K562 (cell line): ENCODE measurements at regions not wholly inside any gene's neighbourhood (a gene's known extent, or its start where the extent isn't known, plus 50 kb on each side); places are given as distances from the start of the nearest gene placed in this dataset.
A peak's percentile ranks its signal among the peaks of the same experiment; 100 is the strongest.

Experiments
- ATAC-seq: fragments of 200-7000 bp; cut with Tn5 transposase; 3 replicates; pipeline ENCODE4 v1.9.1; 2020; ENCODE audit warnings: moderate library complexity
- BruUV-seq: library from RNA; stranded (reverse); fragments of 400-500 nt; replicated peaks from 2 replicates; lab custom pipeline; 2021; lab: Mats Ljungman, UMichigan
- CTCF ChIA-PET: fragments of 300-600 bp; formaldehyde crosslinking; extraction: SDS; loops from one replicate; lab custom pipeline; 2021; ENCODE audit warnings: low intra/inter-chr PET ratio; lab: Yijun Ruan, JAX
- POLR2A ChIA-PET: fragments of 300-600, 350-650 bp; sonication (Branson Sonifier 250); formaldehyde crosslinking; extraction: SDS; loops from one replicate; lab custom pipeline; 2021; ENCODE audit warnings: antibody characterized with exemption, inconsistent platforms; lab: Yijun Ruan, JAX
- DNase-seq, 4 experiments: peaks; one replicate each; pipeline versions ENCODE4 v3.0.0 to v3.0.0-alpha.2; 2011 to 2018; ENCODE audit warnings: low spot score in 3 of 4, mixed read lengths in 3 of 4; ENCODE audit errors: extremely low read depth in 1 of 4
- FAIRE-seq: peaks from 2 replicates; lab custom pipeline; 2011; peaks lifted over from hg19 to GRCh38; lab: Jason Lieb, UNC
- H2AFZ ChIP-seq: 2 replicates; pipeline ENCODE4 v1.6.0; 2011; ENCODE audit warnings: low read depth, low read length, control low read depth, inconsistent platforms
- H3K27ac ChIP-seq: fragments of 200-600 bp; 3 replicates; pipeline ENCODE4 v1.8.0; 2011; ENCODE audit warnings: low read depth, mild to moderate bottlenecking, control low read depth, inconsistent platforms, low read length, moderate library complexity, mixed read lengths; ENCODE audit errors: extremely low read depth
- H3K27me3 ChIP-seq, 2 experiments: fragments of 300-600 bp in 1 of 2; 2 replicates in 1 of 2; 3 replicates in 1 of 2; pipeline versions ENCODE4 v1.6.0 to v1.8.0; 2011; ENCODE audit warnings: inconsistent platforms in 2 of 2, low read length in 2 of 2, mild to moderate bottlenecking in 1 of 2, mixed read lengths in 1 of 2, moderate library complexity in 1 of 2; ENCODE audit not compliant: control insufficient read depth in 2 of 2, insufficient read depth in 2 of 2
- H3K36me3 ChIP-seq: fragments of 300-600 bp; 3 replicates; pipeline ENCODE4 v1.8.0; 2011; ENCODE audit warnings: mild to moderate bottlenecking, low read length, inconsistent platforms; ENCODE audit not compliant: control insufficient read depth, insufficient read depth
- H3K4me1 ChIP-seq, 2 experiments: fragments of 200-600 bp in 1 of 2; replicated peaks in 1 of 2; 2 replicates in 1 of 2; 3 replicates in 1 of 2; pipeline versions ENCODE4 v1.5.1 to v1.8.0; 2011; ENCODE audit warnings: inconsistent platforms in 2 of 2, low read length in 2 of 2, mild to moderate bottlenecking in 1 of 2, mixed read lengths in 1 of 2, moderate library complexity in 1 of 2; ENCODE audit not compliant: control insufficient read depth in 2 of 2, insufficient read depth in 2 of 2
- H3K4me2 ChIP-seq: 2 replicates; pipeline ENCODE4 v1.6.1; 2011; ENCODE audit warnings: low read length, control low read depth, inconsistent platforms, mixed read lengths; ENCODE audit not compliant: insufficient read depth
- H3K4me3 ChIP-seq: fragments of 200-600 bp; sonication (generic), shearing (Covaris generic); 2 replicates; pipeline ENCODE4 v1.5.1; 2016; ENCODE audit warnings: control low read depth, inconsistent platforms
- H3K79me2 ChIP-seq: fragments of 200-600 bp; 3 replicates; pipeline ENCODE4 v1.8.0; 2011; ENCODE audit warnings: low read length, inconsistent platforms; ENCODE audit not compliant: control insufficient read depth, insufficient read depth
- H3K9ac ChIP-seq, 2 experiments: 2 replicates each; pipeline versions ENCODE4 v1.6.0 to v1.6.1; 2011; ENCODE audit warnings: low read depth in 2 of 2, low read length in 2 of 2, control low read depth in 1 of 2, inconsistent platforms in 1 of 2, mild to moderate bottlenecking in 1 of 2, mixed read lengths in 1 of 2; ENCODE audit not compliant: insufficient read depth in 1 of 2
- H3K9me1 ChIP-seq: one replicate; pipeline ENCODE4 v1.6.0; 2011; ENCODE audit warnings: inconsistent platforms, mild to moderate bottlenecking, low read length, moderate library complexity; ENCODE audit not compliant: control insufficient read depth, insufficient read depth
- H3K9me3 ChIP-seq: replicated peaks from 2 replicates; pipeline ENCODE4 v1.5.1; 2011; ENCODE audit warnings: low read depth, low read length, inconsistent platforms; ENCODE audit not compliant: control insufficient read depth, insufficient read depth
- H4K20me1 ChIP-seq: replicated peaks from 2 replicates; pipeline ENCODE4 v1.6.1; 2011; ENCODE audit warnings: low read length, inconsistent platforms, mixed read lengths; ENCODE audit not compliant: control insufficient read depth, insufficient read depth
- E2F3 ChIP-seq: fragments of 250-450 bp; sonication (Bioruptor Pico); IDR thresholded peaks from 2 replicates; pipeline ENCODE4 v1.4.0; 2020; ENCODE audit warnings: mild to moderate bottlenecking
- HDAC6 ChIP-seq: IDR thresholded peaks from 2 replicates; pipeline ENCODE4 v1.6.1; 2012; ENCODE audit warnings: low read depth, mild to moderate bottlenecking, control low read depth, inconsistent platforms, low read length, moderate library complexity
- ZFX ChIP-seq: sonication (generic); formaldehyde crosslinking; IDR thresholded peaks from 2 replicates; pipeline ENCODE4 v1.8.0; 2022; ENCODE audit warnings: mild to moderate bottlenecking, missing genetic modification reagents, moderate library complexity
- ZNF551 ChIP-seq: fragments of 250-450 bp; sonication (Bioruptor Pico); IDR thresholded peaks from 2 replicates; pipeline ENCODE4 v1.5.0; 2021; ENCODE audit warnings: mild to moderate bottlenecking, moderate library complexity
- ZNF583 ChIP-seq: fragments of 250-450 bp; sonication (Bioruptor Pico); IDR thresholded peaks from 2 replicates; pipeline ENCODE4 v1.4.0; 2020
- WGBS: fragments of 100-300 bp; shearing (Covaris generic); methylation state at CpG from one replicate; pipeline ENCODE4 v1.1.6; 2016; ENCODE audit warnings: low coverage, mixed read lengths; ENCODE audit not compliant: insufficient coverage; ENCODE audit errors: missing lambda C conversion rate; 5-methylcytosine and 5-hydroxymethylcytosine counted together
- in situ Hi-C: fragments of 300-500 bp; cut with MboI; formaldehyde crosslinking; loops from 4 replicates; pipeline ENCODE4 v1.15.0; 2018; ENCODE audit warnings: inconsistent platforms, mixed read lengths
- intact Hi-C: fragments of 100-400 bp; cut with micrococcal nuclease; formaldehyde crosslinking; loops from 2 replicates; pipeline ENCODE4 v1.14.2; 2022
- TF ChIP-seq, protein P1 (sequence below), 2 experiments: fragments of 450-650 bp in 1 of 2; sonication (generic) in 1 of 2; formaldehyde crosslinking in 1 of 2; IDR thresholded peaks; 2 replicates each; pipeline versions ENCODE4 v1.7.1 to v1.9.0; 2016 to 2022; ENCODE audit warnings: inconsistent platforms in 1 of 2, mild to moderate bottlenecking in 1 of 2, missing genetic modification reagents in 1 of 2

DNA sequence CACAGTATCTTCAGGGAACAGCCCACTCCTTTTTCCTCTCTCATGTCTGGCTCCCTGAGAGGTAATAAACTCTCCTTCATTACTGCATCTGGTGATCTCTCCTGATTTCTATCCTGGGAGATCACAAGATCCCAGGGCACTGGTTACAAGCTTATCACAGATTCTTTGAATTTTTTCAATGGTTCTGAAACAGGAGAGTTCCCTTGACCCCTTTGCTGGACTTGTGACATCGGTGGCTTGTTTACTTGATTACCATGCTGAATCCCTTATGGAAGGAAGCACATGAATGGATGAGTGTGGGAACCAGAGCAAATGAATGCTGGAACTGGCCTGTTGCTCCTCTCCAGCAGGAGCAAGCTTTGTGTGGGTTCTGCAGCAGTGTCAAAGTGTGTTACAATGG is 67.2 kb upstream of the HNMT start:
- DNase-seq, result no peak
- 0% methylated on average over 1 of the region's 1 CpG for WGBS
- no peak overlapping the region for H3K27ac ChIP-seq
- H3K9ac ChIP-seq, result no peak overlapping the region
- ChIA-PET POLR2A (interaction anchor here (0.6 kb wide), 1 partner anchor 193 kb away, joined by 3 read pairs; no protein-coding TSS in a partner anchor), CTCF (no interaction called here)
- no peaks in the 10 kb centered on the region for H3K4me1 ChIP-seq
- H3K36me3 ChIP-seq, result no peaks in the 10 kb centered on the region
- no peak for TF ChIP-seq HDAC6
- no peaks in the 10 kb centered on the region for H3K9me1 ChIP-seq
- no peak overlapping the region for H3K4me3 ChIP-seq
- H3K27me3 ChIP-seq, result peaks cover 0 to 4% of the 10 kb centered on the region in 2 experiments; a peak in 1 of 5 replicates
- no peaks in the 10 kb centered on the region for H3K9me3 ChIP-seq
- no peak overlapping the region for H2AFZ ChIP-seq
- in situ Hi-C loops, result no loop called here
- no peaks in the 10 kb centered on the region for H3K79me2 ChIP-seq
- no peak overlapping the region for H3K4me2 ChIP-seq
- no peaks in the 10 kb centered on the region for H4K20me1 ChIP-seq
- FAIRE-seq, result no peak
- BruUV-seq, result no TSS peak
- intact Hi-C loops, result no loop called here
- ATAC-seq, result no peak

- H2AFZ ChIP-seq, result no peak overlapping the region
- H3K9me1 ChIP-seq, result no peaks in the 10 kb centered on the region
- no peaks in the 10 kb centered on the region for H3K79me2 ChIP-seq
- in situ Hi-C loops, result no loop called here
- CTCF ChIA-PET, result no interaction called here
- no peak for FAIRE-seq
- H3K27me3 ChIP-seq, result peaks cover 0 to 4% of the 10 kb centered on the region in 2 experiments; a peak in 1 of 5 replicates
- no peak overlapping the region for H3K4me2 ChIP-seq
- intact Hi-C loops, result no loop called here
- POLR2A ChIA-PET, result no interaction called here
- H3K4me1 ChIP-seq, result no peaks in the 10 kb centered on the region
- no peaks in the 10 kb centered on the region for H3K36me3 ChIP-seq
- BruUV-seq, result no TSS peak
- no peak overlapping the region for H3K4me3 ChIP-seq
- H4K20me1 ChIP-seq, result no peaks in the 10 kb centered on the region
- H3K9me3 ChIP-seq, result no peaks in the 10 kb centered on the region
- no peak overlapping the region for H3K27ac ChIP-seq
- ATAC-seq, result no peak
- DNase-seq, result no peak
- H3K9ac ChIP-seq, result no peak overlapping the region
- 6% methylated on average over 4 of the region's 4 CpGs for WGBS
- TF ChIP-seq, protein P1, sequence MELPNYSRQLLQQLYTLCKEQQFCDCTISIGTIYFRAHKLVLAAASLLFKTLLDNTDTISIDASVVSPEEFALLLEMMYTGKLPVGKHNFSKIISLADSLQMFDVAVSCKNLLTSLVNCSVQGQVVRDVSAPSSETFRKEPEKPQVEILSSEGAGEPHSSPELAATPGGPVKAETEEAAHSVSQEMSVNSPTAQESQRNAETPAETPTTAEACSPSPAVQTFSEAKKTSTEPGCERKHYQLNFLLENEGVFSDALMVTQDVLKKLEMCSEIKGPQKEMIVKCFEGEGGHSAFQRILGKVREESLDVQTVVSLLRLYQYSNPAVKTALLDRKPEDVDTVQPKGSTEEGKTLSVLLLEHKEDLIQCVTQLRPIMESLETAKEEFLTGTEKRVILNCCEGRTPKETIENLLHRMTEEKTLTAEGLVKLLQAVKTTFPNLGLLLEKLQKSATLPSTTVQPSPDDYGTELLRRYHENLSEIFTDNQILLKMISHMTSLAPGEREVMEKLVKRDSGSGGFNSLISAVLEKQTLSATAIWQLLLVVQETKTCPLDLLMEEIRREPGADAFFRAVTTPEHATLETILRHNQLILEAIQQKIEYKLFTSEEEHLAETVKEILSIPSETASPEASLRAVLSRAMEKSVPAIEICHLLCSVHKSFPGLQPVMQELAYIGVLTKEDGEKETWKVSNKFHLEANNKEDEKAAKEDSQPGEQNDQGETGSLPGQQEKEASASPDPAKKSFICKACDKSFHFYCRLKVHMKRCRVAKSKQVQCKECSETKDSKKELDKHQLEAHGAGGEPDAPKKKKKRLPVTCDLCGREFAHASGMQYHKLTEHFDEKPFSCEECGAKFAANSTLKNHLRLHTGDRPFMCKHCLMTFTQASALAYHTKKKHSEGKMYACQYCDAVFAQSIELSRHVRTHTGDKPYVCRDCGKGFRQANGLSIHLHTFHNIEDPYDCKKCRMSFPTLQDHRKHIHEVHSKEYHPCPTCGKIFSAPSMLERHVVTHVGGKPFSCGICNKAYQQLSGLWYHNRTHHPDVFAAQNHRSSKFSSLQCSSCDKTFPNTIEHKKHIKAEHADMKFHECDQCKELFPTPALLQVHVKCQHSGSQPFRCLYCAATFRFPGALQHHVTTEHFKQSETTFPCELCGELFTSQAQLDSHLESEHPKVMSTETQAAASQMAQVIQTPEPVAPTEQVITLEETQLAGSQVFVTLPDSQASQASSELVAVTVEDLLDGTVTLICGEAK (IDR thresholded peaks at IDR 0.05), result peak; percentile 63; the same call in 1 of the 2 replicates
- TF ChIP-seq, protein P1 (CRISPR knock-in tag; IDR thresholded peaks at IDR 0.05), result no peak
- no peak for TF ChIP-seq E2F3
- no peak for TF ChIP-seq ZNF583 (CRISPR knock-in tag)
- TF ChIP-seq ZFX (CRISPR knock-in tag), result no peak
- no peak for TF ChIP-seq ZNF551 (CRISPR knock-in tag)
Observed at GRCh38 chr2:137900421-137901141, 63.7 kb upstream of the HNMT start.
